ENCODE measurements at regions not wholly inside any gene's neighbourhood (a gene's known extent, or its start where the extent isn't known, plus 50 kb on each side); places are given as distances from the start of the nearest gene placed in this dataset.

- H3K27me3 ChIP-seq (ENCODE audit: insufficient read depth, insufficient read length), result no peaks in the 10 kb centered on the region
- no peaks in the 10 kb centered on the region for H3K36me3 ChIP-seq (ENCODE audit: insufficient read depth, insufficient read length, low read length)
- no peak for TF ChIP-seq ZNF274 (IDR thresholded peaks at IDR 0.05; ENCODE audit: low read depth, low read length)
- no peak for TF ChIP-seq SUZ12 (IDR thresholded peaks at IDR 0.05; ENCODE audit: extremely low read depth, insufficient read depth, insufficient read length)
- TF ChIP-seq YY1 (IDR thresholded peaks at IDR 0.05; ENCODE audit: insufficient read depth, insufficient read length), result no peak
Observed at GRCh38 chr11:80041136-80042000, 600.5 kb upstream of the TENM4 start.

GRCh38 chr11:80034801-80035200, 594.0 kb upstream of the TENM4 start:
- Histone ChIP-seq H3K27me3 (ENCODE audit: insufficient read depth, insufficient read length) (no peaks in the 10 kb centered on the region), H3K4me3 (ENCODE audit: insufficient read length, low read depth) (no peak overlapping the region), H3K36me3 (ENCODE audit: insufficient read depth, insufficient read length, low read length) (no peaks in the 10 kb centered on the region), H3K4me1 (ENCODE audit: insufficient read depth, insufficient read length) (no peaks in the 10 kb centered on the region), H3K9ac (ENCODE audit: insufficient read length, low read depth) (no peak overlapping the region), H3K9me3 (ENCODE audit: insufficient read depth, low read length) (no peaks in the 10 kb centered on the region)
- no peak for TF ChIP-seq YY1 (IDR thresholded peaks at IDR 0.05; ENCODE audit: insufficient read depth, insufficient read length)
- TF ChIP-seq SUZ12 (IDR thresholded peaks at IDR 0.05; ENCODE audit: extremely low read depth, insufficient read depth, insufficient read length), result no peak
- no peak for TF ChIP-seq ZNF274 (IDR thresholded peaks at IDR 0.05; ENCODE audit: low read depth, low read length)
- no peak for DNase-seq (ENCODE audit: low read depth, low spot score)

More at GRCh38 chr11:80041136-80042000, 600.5 kb upstream of the TENM4 start:
- DNase-seq (ENCODE audit: low read depth, low spot score), result no peak
- no peaks in the 10 kb centered on the region for H3K4me1 ChIP-seq (ENCODE audit: insufficient read depth, insufficient read length)
- H3K9me3 ChIP-seq (ENCODE audit: insufficient read depth, low read length), result no peaks in the 10 kb centered on the region
- no peak overlapping the region for H3K9ac ChIP-seq (ENCODE audit: insufficient read length, low read depth)
- H3K4me3 ChIP-seq (ENCODE audit: insufficient read length, low read depth), result no peak overlapping the region

GRCh38 chr11:80031014-80031600, 590.3 kb upstream of the TENM4 start:
- H3K27me3 ChIP-seq (ENCODE audit: insufficient read depth, insufficient read length), result no peaks in the 10 kb centered on the region
- no peak for DNase-seq (ENCODE audit: low read depth, low spot score)
- H3K4me3 ChIP-seq (ENCODE audit: insufficient read length, low read depth), result no peak overlapping the region
- no peaks in the 10 kb centered on the region for H3K9me3 ChIP-seq (ENCODE audit: insufficient read depth, low read length)
- H3K4me1 ChIP-seq (ENCODE audit: insufficient read depth, insufficient read length), result no peaks in the 10 kb centered on the region
- H3K9ac ChIP-seq (ENCODE audit: insufficient read length, low read depth), result no peak overlapping the region
- no peaks in the 10 kb centered on the region for H3K36me3 ChIP-seq (ENCODE audit: insufficient read depth, insufficient read length, low read length)
- no peak for TF ChIP-seq YY1 (IDR thresholded peaks at IDR 0.05; ENCODE audit: insufficient read depth, insufficient read length)
- TF ChIP-seq ZNF274 (IDR thresholded peaks at IDR 0.05; ENCODE audit: low read depth, low read length), result no peak
- no peak for TF ChIP-seq SUZ12 (IDR thresholded peaks at IDR 0.05; ENCODE audit: extremely low read depth, insufficient read depth, insufficient read length)

- Histone ChIP-seq H3K27me3 (ENCODE audit: insufficient read depth, insufficient read length) (no peaks in the 10 kb centered on the region), H3K9me3 (ENCODE audit: insufficient read depth, low read length) (no peaks in the 10 kb centered on the region), H3K36me3 (ENCODE audit: insufficient read depth, insufficient read length, low read length) (no peaks in the 10 kb centered on the region), H3K4me1 (ENCODE audit: insufficient read depth, insufficient read length) (no peaks in the 10 kb centered on the region), H3K9ac (ENCODE audit: insufficient read length, low read depth) (no peak overlapping the region), H3K4me3 (ENCODE audit: insufficient read length, low read depth) (no peak overlapping the region)
- no peak for DNase-seq (ENCODE audit: low read depth, low spot score)
- TF ChIP-seq YY1 (IDR thresholded peaks at IDR 0.05; ENCODE audit: insufficient read depth, insufficient read length) (no peak), SUZ12 (IDR thresholded peaks at IDR 0.05; ENCODE audit: extremely low read depth, insufficient read depth, insufficient read length) (no peak), ZNF274 (IDR thresholded peaks at IDR 0.05; ENCODE audit: low read depth, low read length) (no peak)
Observed at GRCh38 chr11:80028998-80029397, 588.2 kb upstream of the TENM4 start.

GRCh38 chr11:80024119-80024518, 583.3 kb upstream of the TENM4 start:
- Histone ChIP-seq H3K4me3 (ENCODE audit: insufficient read length, low read depth) (no peak overlapping the region), H3K9ac (ENCODE audit: insufficient read length, low read depth) (no peak overlapping the region), H3K36me3 (ENCODE audit: insufficient read depth, insufficient read length, low read length) (no peaks in the 10 kb centered on the region), H3K27me3 (ENCODE audit: insufficient read depth, insufficient read length) (no peaks in the 10 kb centered on the region), H3K4me1 (ENCODE audit: insufficient read depth, insufficient read length) (no peaks in the 10 kb centered on the region), H3K9me3 (ENCODE audit: insufficient read depth, low read length) (no peaks in the 10 kb centered on the region)
- TF ChIP-seq YY1 (IDR thresholded peaks at IDR 0.05; ENCODE audit: insufficient read depth, insufficient read length) (no peak), ZNF274 (IDR thresholded peaks at IDR 0.05; ENCODE audit: low read depth, low read length) (no peak)
- DNase-seq (ENCODE audit: low read depth, low spot score), result no peak

GRCh38 chr11:80023386-80023785, 582.6 kb upstream of the TENM4 start:
- TF ChIP-seq YY1 (IDR thresholded peaks at IDR 0.05; ENCODE audit: insufficient read depth, insufficient read length) (no peak), ZNF274 (IDR thresholded peaks at IDR 0.05; ENCODE audit: low read depth, low read length) (no peak), SUZ12 (IDR thresholded peaks at IDR 0.05; ENCODE audit: extremely low read depth, insufficient read depth, insufficient read length) (no peak)
- H3K4me3 ChIP-seq (ENCODE audit: insufficient read length, low read depth), result no peak overlapping the region

GRCh38 chr11:80010536-80010935, 569.7 kb upstream of the TENM4 start:
- Histone ChIP-seq H3K4me1 (ENCODE audit: insufficient read depth, insufficient read length) (no peaks in the 10 kb centered on the region), H3K9me3 (ENCODE audit: insufficient read depth, low read length) (no peaks in the 10 kb centered on the region), H3K4me3 (ENCODE audit: insufficient read length, low read depth) (no peak overlapping the region), H3K36me3 (ENCODE audit: insufficient read depth, insufficient read length, low read length) (no peaks in the 10 kb centered on the region), H3K9ac (ENCODE audit: insufficient read length, low read depth) (no peak overlapping the region), H3K27me3 (ENCODE audit: insufficient read depth, insufficient read length) (no peaks in the 10 kb centered on the region)
- no peak for DNase-seq (ENCODE audit: low read depth, low spot score)
- no peak for TF ChIP-seq ZNF274 (IDR thresholded peaks at IDR 0.05; ENCODE audit: low read depth, low read length)
- no peak for TF ChIP-seq YY1 (IDR thresholded peaks at IDR 0.05; ENCODE audit: insufficient read depth, insufficient read length)
- TF ChIP-seq SUZ12 (IDR thresholded peaks at IDR 0.05; ENCODE audit: extremely low read depth, insufficient read depth, insufficient read length), result no peak

More at GRCh38 chr11:80023386-80023785, 582.6 kb upstream of the TENM4 start:
- no peaks in the 10 kb centered on the region for H3K36me3 ChIP-seq (ENCODE audit: insufficient read depth, insufficient read length, low read length)
- no peak for DNase-seq (ENCODE audit: low read depth, low spot score)
- no peaks in the 10 kb centered on the region for H3K27me3 ChIP-seq (ENCODE audit: insufficient read depth, insufficient read length)
- H3K9me3 ChIP-seq (ENCODE audit: insufficient read depth, low read length), result no peaks in the 10 kb centered on the region
- no peaks in the 10 kb centered on the region for H3K4me1 ChIP-seq (ENCODE audit: insufficient read depth, insufficient read length)
- no peak overlapping the region for H3K9ac ChIP-seq (ENCODE audit: insufficient read length, low read depth)
